Astrocyte (in vitro differentiated cells and primary cell): ENCODE measurements at regions not wholly inside any gene's neighbourhood (a gene's known extent, or its start where the extent isn't known, plus 50 kb on each side); places are given as distances from the start of the nearest gene placed in this dataset.

Experiments
- DNase-seq: peaks from one replicate; pipeline ENCODE4 v3.0.0-alpha.2; 2010; ENCODE audit warnings: low read depth
- FAIRE-seq: peaks from 2 replicates; lab custom pipeline; 2011; peaks lifted over from hg19 to GRCh38; lab: Jason Lieb, UNC
- H2AFZ ChIP-seq: 2 replicates; pipeline ENCODE4 v1.6.0; 2012; ENCODE audit warnings: low read depth, low read length, inconsistent platforms
- H3K27ac ChIP-seq: 2 replicates; pipeline ENCODE4 v1.5.1; 2011; ENCODE audit warnings: low read depth, low read length, inconsistent platforms
- H3K27me3 ChIP-seq: 2 replicates; pipeline ENCODE4 v1.6.0; 2011; ENCODE audit warnings: low read length, inconsistent platforms; ENCODE audit not compliant: insufficient read depth
- H3K36me3 ChIP-seq: 2 replicates; pipeline ENCODE4 v1.5.1; 2011; ENCODE audit warnings: low read length, inconsistent platforms; ENCODE audit not compliant: insufficient read depth
- H3K4me1 ChIP-seq: 2 replicates; pipeline ENCODE4 v1.5.1; 2011; ENCODE audit warnings: low read length, inconsistent platforms; ENCODE audit not compliant: insufficient read depth
- H3K4me2 ChIP-seq: 2 replicates; pipeline ENCODE4 v1.6.0; 2012; ENCODE audit warnings: low read length, inconsistent platforms
- H3K4me3 ChIP-seq: 2 replicates; pipeline ENCODE4 v1.5.1; 2011; ENCODE audit warnings: low read depth, mild to moderate bottlenecking, low read length, inconsistent platforms; ENCODE audit not compliant: insufficient read depth
- H3K79me2 ChIP-seq: 2 replicates; pipeline ENCODE4 v1.6.0; 2012; ENCODE audit warnings: mild to moderate bottlenecking, low read length, inconsistent platforms; ENCODE audit not compliant: insufficient read depth
- H3K9ac ChIP-seq: 2 replicates; pipeline ENCODE4 v1.6.0; 2012; ENCODE audit warnings: mild to moderate bottlenecking, low read length, inconsistent platforms
- H3K9me3 ChIP-seq: 2 replicates; pipeline ENCODE4 v1.5.1; 2012; ENCODE audit warnings: low read depth, mild to moderate bottlenecking, low read length, inconsistent platforms; ENCODE audit not compliant: insufficient read depth
- H4K20me1 ChIP-seq: 2 replicates; pipeline ENCODE4 v1.6.0; 2012; ENCODE audit warnings: low read length, inconsistent platforms; ENCODE audit not compliant: insufficient read depth
- H3K27ac Mint-ChIP-seq: one replicate; pipeline ENCODE4 v1.8.0; 2021; ENCODE audit warnings: mild to moderate bottlenecking, mixed read lengths; ENCODE audit not compliant: unreplicated experiment
- H3K27me3 Mint-ChIP-seq: one replicate; pipeline ENCODE4 v1.8.0; 2021; ENCODE audit warnings: low read depth, mixed read lengths; ENCODE audit not compliant: unreplicated experiment
- H3K36me3 Mint-ChIP-seq: one replicate; pipeline ENCODE4 v1.8.0; 2021; ENCODE audit warnings: low read depth, mixed read lengths; ENCODE audit not compliant: unreplicated experiment
- H3K4me1 Mint-ChIP-seq: one replicate; pipeline ENCODE4 v1.8.0; 2021; ENCODE audit warnings: low read depth, mixed read lengths; ENCODE audit not compliant: unreplicated experiment
- H3K4me3 Mint-ChIP-seq: one replicate; pipeline ENCODE4 v1.8.0; 2021; ENCODE audit warnings: mild to moderate bottlenecking, moderate library complexity, mixed read lengths; ENCODE audit not compliant: unreplicated experiment
- H3K9me3 Mint-ChIP-seq: one replicate; pipeline ENCODE4 v1.8.0; 2021; ENCODE audit warnings: mild to moderate bottlenecking, mixed read lengths; ENCODE audit not compliant: unreplicated experiment
- CTCF ChIP-seq: IDR thresholded peaks from 2 replicates; pipeline ENCODE4 v1.5.1; 2011; ENCODE audit warnings: low read depth, mild to moderate bottlenecking, inconsistent platforms, low read length, moderate library complexity; ENCODE audit not compliant: insufficient read depth
- EZH2 ChIP-seq: IDR thresholded peaks from 2 replicates; pipeline ENCODE4 v1.6.1; 2012; ENCODE audit warnings: mild to moderate bottlenecking, low read length, inconsistent platforms; ENCODE audit not compliant: insufficient read depth

DNA sequence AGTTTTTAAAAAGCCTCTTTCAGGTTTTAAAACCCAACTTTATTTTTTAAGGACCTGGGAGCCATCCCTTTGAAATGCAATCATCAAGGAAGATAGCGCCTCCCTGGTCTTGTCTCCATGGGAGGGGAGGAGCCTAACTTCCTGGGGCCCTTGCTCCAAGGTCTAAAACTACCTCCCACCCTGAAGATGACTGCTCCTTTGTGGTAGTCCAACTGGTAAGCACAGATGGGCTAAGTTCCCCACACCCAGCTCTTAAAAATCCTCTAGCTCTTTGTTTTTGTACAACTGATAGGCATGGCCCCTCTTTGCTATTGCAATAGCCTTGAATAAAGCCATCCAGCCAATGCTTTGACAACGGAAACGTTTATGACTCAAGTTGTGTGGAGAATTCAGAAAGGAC is 716.8 kb downstream of the CBLN2 start:
- no peak for TF ChIP-seq EZH2
- TF ChIP-seq CTCF, result no peak
- Mint-ChIP-seq H3K4me1 (no peaks in the 10 kb centered on the region), H3K4me3 (no peak overlapping the region), H3K9me3 (peaks cover 4% of the 10 kb centered on the region), H3K36me3 (no peaks in the 10 kb centered on the region), H3K27ac (no peak overlapping the region), H3K27me3 (no peaks in the 10 kb centered on the region)
- peaks cover 5% of the 10 kb centered on the region for H3K9me3 ChIP-seq
- no peaks in the 10 kb centered on the region for H3K79me2 ChIP-seq
- DNase-seq (no peak), FAIRE-seq (no peak)
- no peaks in the 10 kb centered on the region for H3K27me3 ChIP-seq
- H3K4me1 ChIP-seq, result no peaks in the 10 kb centered on the region
- no peak overlapping the region for H3K4me2 ChIP-seq
- H4K20me1 ChIP-seq, result no peaks in the 10 kb centered on the region
- no peak overlapping the region for H2AFZ ChIP-seq
- no peak overlapping the region for H3K4me3 ChIP-seq
- no peaks in the 10 kb centered on the region for H3K36me3 ChIP-seq
- H3K27ac ChIP-seq, result no peak overlapping the region
- H3K9ac ChIP-seq, result no peak overlapping the region

DNA sequence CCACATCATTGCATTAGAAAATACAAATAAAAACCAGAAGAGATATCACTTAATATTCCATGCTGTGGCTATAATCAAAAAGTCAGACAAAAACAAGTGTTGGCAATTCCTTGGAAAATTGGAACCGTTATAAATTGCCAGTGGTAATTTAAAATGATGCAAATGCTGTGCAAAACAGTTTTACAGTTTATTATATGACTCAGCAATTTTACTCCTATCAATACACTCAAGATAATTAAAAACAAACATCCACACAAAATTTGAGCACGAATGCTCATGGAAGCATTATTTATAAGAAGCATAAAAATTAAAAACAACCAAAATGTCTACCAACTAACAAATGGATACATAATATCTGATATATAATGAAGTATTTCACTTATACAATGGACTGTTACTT is 728.8 kb downstream of the CBLN2 start:
- DNase-seq (no peak), FAIRE-seq (no peak)
- Histone ChIP-seq H2AFZ (no peak overlapping the region), H3K4me3 (no peak overlapping the region), H4K20me1 (no peaks in the 10 kb centered on the region), H3K4me2 (no peak overlapping the region), H3K27me3 (no peaks in the 10 kb centered on the region), H3K79me2 (no peaks in the 10 kb centered on the region), H3K36me3 (no peaks in the 10 kb centered on the region), H3K9ac (no peak overlapping the region), H3K27ac (no peak overlapping the region), H3K4me1 (no peaks in the 10 kb centered on the region), H3K9me3 (peaks cover 2% of the 10 kb centered on the region)
- H3K36me3 Mint-ChIP-seq, result no peaks in the 10 kb centered on the region
- H3K4me1 Mint-ChIP-seq, result no peaks in the 10 kb centered on the region
- TF ChIP-seq EZH2 (no peak), CTCF (no peak)
- H3K27me3 Mint-ChIP-seq, result no peaks in the 10 kb centered on the region
- no peak overlapping the region for H3K4me3 Mint-ChIP-seq
- H3K27ac Mint-ChIP-seq, result no peak overlapping the region
- peaks cover 5% of the 10 kb centered on the region for H3K9me3 Mint-ChIP-seq

DNA sequence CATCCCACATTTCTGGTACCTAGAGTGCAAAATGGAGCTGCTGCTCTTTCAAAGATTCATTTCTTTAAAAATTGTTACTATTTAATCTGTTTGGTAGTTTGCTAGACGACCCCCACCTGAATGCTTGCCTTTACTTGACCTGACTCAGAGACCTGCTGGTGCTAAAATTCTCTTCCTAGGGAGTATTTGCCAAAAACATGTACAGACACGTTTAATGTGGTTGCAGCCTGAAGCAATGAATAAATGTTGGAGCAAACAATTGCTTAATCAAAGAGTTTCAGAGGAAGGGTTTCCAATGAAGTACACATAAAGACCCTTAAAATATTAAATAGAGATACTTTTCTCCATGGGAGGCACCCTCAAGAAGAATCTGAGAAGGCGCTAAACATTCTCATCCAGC is 734.4 kb downstream of the CBLN2 start:
- Histone ChIP-seq H3K27me3 (no peaks in the 10 kb centered on the region), H3K27ac (no peak overlapping the region), H3K9me3 (no peaks in the 10 kb centered on the region), H3K4me2 (no peak overlapping the region), H3K4me3 (no peak overlapping the region), H3K4me1 (no peaks in the 10 kb centered on the region), H2AFZ (no peak overlapping the region), H3K36me3 (no peaks in the 10 kb centered on the region), H3K9ac (no peak overlapping the region), H4K20me1 (no peaks in the 10 kb centered on the region), H3K79me2 (no peaks in the 10 kb centered on the region)
- peaks cover 6% of the 10 kb centered on the region for H3K9me3 Mint-ChIP-seq
- H3K36me3 Mint-ChIP-seq, result no peaks in the 10 kb centered on the region
- no peaks in the 10 kb centered on the region for H3K4me1 Mint-ChIP-seq
- H3K27me3 Mint-ChIP-seq, result no peaks in the 10 kb centered on the region
- no peak overlapping the region for H3K4me3 Mint-ChIP-seq
- no peak for TF ChIP-seq CTCF
- no peak for TF ChIP-seq EZH2
- DNase-seq, result no peak
- no peak for FAIRE-seq
- H3K27ac Mint-ChIP-seq, result no peak overlapping the region
